ENCODE measurements at regions not wholly inside any gene's neighbourhood (a gene's known extent, or its start where the extent isn't known, plus 50 kb on each side); places are given as distances from the start of the nearest gene placed in this dataset.

DNA sequence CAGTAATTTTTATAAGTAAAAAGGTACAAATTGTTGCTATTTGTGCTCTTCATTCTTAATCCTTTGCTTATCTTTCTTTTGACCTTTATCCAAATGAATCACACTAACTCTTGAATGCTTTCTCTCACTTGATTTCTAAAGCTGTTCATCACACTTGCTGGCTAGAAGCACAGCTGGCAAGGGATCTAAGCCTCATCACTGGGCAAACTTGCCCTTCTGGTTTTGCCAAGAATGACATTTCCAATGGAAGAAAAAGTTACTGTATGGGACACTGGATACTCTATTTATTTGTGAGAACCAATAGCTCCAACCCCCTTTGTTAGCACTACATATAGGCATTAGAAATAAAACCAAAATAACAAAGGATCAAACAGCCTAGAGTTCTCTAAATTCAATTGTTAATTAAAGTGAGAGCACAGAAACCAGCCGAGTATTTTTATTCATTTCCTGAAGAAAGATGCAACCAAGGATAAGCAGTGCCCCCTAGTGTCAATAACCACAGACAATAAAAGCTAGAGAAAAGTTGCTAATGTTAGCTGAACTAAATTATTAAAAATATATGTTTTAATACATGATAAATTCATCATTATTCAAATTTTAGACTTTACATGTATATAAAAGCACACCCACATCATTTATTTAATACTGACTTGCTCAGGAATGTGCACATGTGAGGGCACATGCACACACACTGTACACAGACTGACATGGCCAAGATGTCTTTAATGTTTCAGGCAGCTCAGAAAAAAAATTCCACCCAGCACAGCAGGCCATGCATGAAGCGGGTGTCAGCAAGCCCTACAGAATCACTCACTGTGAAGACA lies 59.8 kb upstream of the POU5F2 start:
- no peak for TF ChIP-seq POLR2A (IDR thresholded peaks at IDR 0.05)
- TF ChIP-seq, protein P1, sequence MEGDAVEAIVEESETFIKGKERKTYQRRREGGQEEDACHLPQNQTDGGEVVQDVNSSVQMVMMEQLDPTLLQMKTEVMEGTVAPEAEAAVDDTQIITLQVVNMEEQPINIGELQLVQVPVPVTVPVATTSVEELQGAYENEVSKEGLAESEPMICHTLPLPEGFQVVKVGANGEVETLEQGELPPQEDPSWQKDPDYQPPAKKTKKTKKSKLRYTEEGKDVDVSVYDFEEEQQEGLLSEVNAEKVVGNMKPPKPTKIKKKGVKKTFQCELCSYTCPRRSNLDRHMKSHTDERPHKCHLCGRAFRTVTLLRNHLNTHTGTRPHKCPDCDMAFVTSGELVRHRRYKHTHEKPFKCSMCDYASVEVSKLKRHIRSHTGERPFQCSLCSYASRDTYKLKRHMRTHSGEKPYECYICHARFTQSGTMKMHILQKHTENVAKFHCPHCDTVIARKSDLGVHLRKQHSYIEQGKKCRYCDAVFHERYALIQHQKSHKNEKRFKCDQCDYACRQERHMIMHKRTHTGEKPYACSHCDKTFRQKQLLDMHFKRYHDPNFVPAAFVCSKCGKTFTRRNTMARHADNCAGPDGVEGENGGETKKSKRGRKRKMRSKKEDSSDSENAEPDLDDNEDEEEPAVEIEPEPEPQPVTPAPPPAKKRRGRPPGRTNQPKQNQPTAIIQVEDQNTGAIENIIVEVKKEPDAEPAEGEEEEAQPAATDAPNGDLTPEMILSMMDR (IDR thresholded peaks at IDR 0.05): peak in 2 of 3 donors; percentile 36 to 50
